DOHH2 (cell line): ENCODE measurements at regions not wholly inside any gene's neighbourhood (a gene's known extent, or its start where the extent isn't known, plus 50 kb on each side); places are given as distances from the start of the nearest gene placed in this dataset.

Experiments
- H3F3A ChIP-seq: fragments of 200-600 bp; sonication (generic), shearing (Covaris generic); 2 replicates; pipeline ENCODE4 v1.6.0; 2016; ENCODE audit warnings: antibody characterized with exemption, mild to moderate bottlenecking; ENCODE audit not compliant: control insufficient read depth, insufficient read depth
- H3K27ac ChIP-seq: fragments of 200-600 bp; sonication (generic); 2 replicates; pipeline ENCODE4 v1.5.1; 2014; ENCODE audit warnings: low read depth, mild to moderate bottlenecking, low read length, moderate library complexity
- H3K27me3 ChIP-seq: fragments of 200-600 bp; sonication (generic); 2 replicates; pipeline ENCODE4 v1.6.1; 2014; ENCODE audit warnings: mild to moderate bottlenecking, low read length, mixed read lengths; ENCODE audit not compliant: control insufficient read depth
- H3K36me3 ChIP-seq: fragments of 200-600 bp; sonication (generic); 2 replicates; pipeline ENCODE4 v1.6.1; 2014; ENCODE audit warnings: mild to moderate bottlenecking, low read length, moderate library complexity, mixed read lengths; ENCODE audit not compliant: control insufficient read depth
- H3K4me1 ChIP-seq: fragments of 200-600 bp; sonication (generic); 2 replicates; pipeline ENCODE4 v1.6.1; 2014; ENCODE audit warnings: mild to moderate bottlenecking, low read length, mixed read lengths; ENCODE audit not compliant: control insufficient read depth
- H3K4me2 ChIP-seq: fragments of 200-600 bp; sonication (generic); 2 replicates; pipeline ENCODE4 v1.6.0; 2014; ENCODE audit warnings: mild to moderate bottlenecking, low read length, moderate library complexity
- H3K4me3 ChIP-seq: fragments of 200-600 bp; sonication (generic); 2 replicates; pipeline ENCODE4 v1.5.1; 2014; ENCODE audit warnings: mild to moderate bottlenecking, low read length, mixed read lengths
- H3K79me2 ChIP-seq: fragments of 200-600 bp; sonication (generic); 2 replicates; pipeline ENCODE4 v1.6.1; 2014; ENCODE audit warnings: mild to moderate bottlenecking, low read length, mixed read lengths; ENCODE audit not compliant: control insufficient read depth
- H3K9me2 ChIP-seq: fragments of 200-600 bp; sonication (generic); replicated peaks from 2 replicates; pipeline ENCODE4 v1.6.1; 2014; ENCODE audit warnings: mild to moderate bottlenecking, low read length, mixed read lengths; ENCODE audit not compliant: control insufficient read depth
- H3K9me3 ChIP-seq: fragments of 200-600 bp; sonication (generic); 2 replicates; pipeline ENCODE4 v1.6.1; 2014; ENCODE audit warnings: antibody characterized with exemption, low read length, mixed read lengths; ENCODE audit not compliant: control insufficient read depth, insufficient read depth
- H4K20me1 ChIP-seq: fragments of 200-600 bp; sonication (generic); 2 replicates; pipeline ENCODE4 v1.6.0; 2014; ENCODE audit warnings: low read depth, mild to moderate bottlenecking, antibody characterized with exemption, low read length, moderate library complexity; ENCODE audit not compliant: control insufficient read depth, insufficient read depth
- CTCF ChIP-seq: fragments of 200-600 bp; sonication (generic); IDR thresholded peaks from one replicate; pipeline ENCODE4 v1.5.1; 2014; ENCODE audit warnings: antibody characterized with exemption, mild to moderate bottlenecking, low read depth, low read length; ENCODE audit not compliant: poor library complexity, severe bottlenecking
- EZH2phosphoT487 ChIP-seq: fragments of 200-600 bp; sonication (generic); IDR thresholded peaks from 2 replicates; pipeline ENCODE4 v1.6.1; 2017; ENCODE audit warnings: borderline replicate concordance, mild to moderate bottlenecking, antibody characterized with exemption, low read length, moderate library complexity, mixed read lengths

- Histone ChIP-seq H3K27me3 (no peaks in the 10 kb centered on the region), H3K36me3 (no peaks in the 10 kb centered on the region), H3K4me2 (no peak overlapping the region), H3K4me3 (no peak overlapping the region), H3K79me2 (no peaks in the 10 kb centered on the region), H4K20me1 (no peaks in the 10 kb centered on the region), H3K9me3 (no peaks in the 10 kb centered on the region), H3K4me1 (no peaks in the 10 kb centered on the region), H3F3A (no peaks in the 10 kb centered on the region), H3K27ac (no peak overlapping the region), H3K9me2 (no peaks in the 10 kb centered on the region)
- TF ChIP-seq EZH2phosphoT487, result no peak
- TF ChIP-seq CTCF, result no peak
Observed at GRCh38 chr2:238685713-238686112, 162.2 kb upstream of the TWIST2 start.

GRCh38 chr2:238686223-238686622 is 161.7 kb upstream of the TWIST2 start:
- Histone ChIP-seq H3F3A (no peaks in the 10 kb centered on the region), H3K4me2 (no peak overlapping the region), H3K9me2 (no peaks in the 10 kb centered on the region)

GRCh38 chr2:238688193-238689153 is 159.4 kb upstream of the TWIST2 start:
- Histone ChIP-seq H4K20me1 (no peaks in the 10 kb centered on the region), H3K4me3 (no peak overlapping the region), H3K4me1 (no peaks in the 10 kb centered on the region), H3K36me3 (no peaks in the 10 kb centered on the region), H3K9me2 (no peaks in the 10 kb centered on the region), H3K27me3 (no peaks in the 10 kb centered on the region), H3K9me3 (no peaks in the 10 kb centered on the region), H3K4me2 (no peak overlapping the region), H3F3A (no peaks in the 10 kb centered on the region), H3K27ac (no peak overlapping the region), H3K79me2 (no peaks in the 10 kb centered on the region)
- no peak for TF ChIP-seq EZH2phosphoT487
- TF ChIP-seq CTCF, result no peak

More at GRCh38 chr2:238686223-238686622, 161.7 kb upstream of the TWIST2 start:
- H4K20me1 ChIP-seq, result no peaks in the 10 kb centered on the region
- no peaks in the 10 kb centered on the region for H3K27me3 ChIP-seq
- no peak overlapping the region for H3K4me3 ChIP-seq
- no peaks in the 10 kb centered on the region for H3K4me1 ChIP-seq
- H3K36me3 ChIP-seq, result no peaks in the 10 kb centered on the region
- no peaks in the 10 kb centered on the region for H3K79me2 ChIP-seq
- no peaks in the 10 kb centered on the region for H3K9me3 ChIP-seq
- TF ChIP-seq CTCF, result no peak
- TF ChIP-seq EZH2phosphoT487, result no peak
- H3K27ac ChIP-seq, result no peak overlapping the region
